Osteocyte (in vitro differentiated cells): ENCODE measurements at regions not wholly inside any gene's neighbourhood (a gene's known extent, or its start where the extent isn't known, plus 50 kb on each side); places are given as distances from the start of the nearest gene placed in this dataset.

Source experiments
- DNase-seq: peaks from one replicate; pipeline ENCODE4 v3.0.0; 2021; ENCODE audit warnings: mixed read lengths; ENCODE audit not compliant: unreplicated experiment; ENCODE audit errors: extremely low spot score
- H3K27ac Mint-ChIP-seq: one replicate; pipeline ENCODE4 v1.8.0; 2021; ENCODE audit warnings: mild to moderate bottlenecking, mixed read lengths; ENCODE audit not compliant: unreplicated experiment
- H3K27me3 Mint-ChIP-seq: one replicate; pipeline ENCODE4 v1.8.0; 2021; ENCODE audit warnings: mixed read lengths; ENCODE audit not compliant: unreplicated experiment
- H3K36me3 Mint-ChIP-seq: one replicate; pipeline ENCODE4 v1.8.0; 2021; ENCODE audit warnings: mixed read lengths; ENCODE audit not compliant: unreplicated experiment
- H3K4me1 Mint-ChIP-seq: one replicate; pipeline ENCODE4 v1.8.0; 2021; ENCODE audit warnings: mixed read lengths; ENCODE audit not compliant: unreplicated experiment
- H3K4me3 Mint-ChIP-seq: one replicate; pipeline ENCODE4 v1.8.0; 2021; ENCODE audit warnings: mild to moderate bottlenecking, moderate library complexity, mixed read lengths; ENCODE audit not compliant: unreplicated experiment
- H3K9me3 Mint-ChIP-seq: one replicate; pipeline ENCODE4 v1.8.0; 2021; ENCODE audit warnings: mixed read lengths; ENCODE audit not compliant: unreplicated experiment
- TF ChIP-seq, protein P1 (sequence below): fragments of 200-600 bp; sonication (generic); IDR thresholded peaks from 2 replicates; pipeline ENCODE4 v1.5.0; 2021; ENCODE audit warnings: antibody characterized with exemption, mild to moderate bottlenecking, moderate library complexity

DNA sequence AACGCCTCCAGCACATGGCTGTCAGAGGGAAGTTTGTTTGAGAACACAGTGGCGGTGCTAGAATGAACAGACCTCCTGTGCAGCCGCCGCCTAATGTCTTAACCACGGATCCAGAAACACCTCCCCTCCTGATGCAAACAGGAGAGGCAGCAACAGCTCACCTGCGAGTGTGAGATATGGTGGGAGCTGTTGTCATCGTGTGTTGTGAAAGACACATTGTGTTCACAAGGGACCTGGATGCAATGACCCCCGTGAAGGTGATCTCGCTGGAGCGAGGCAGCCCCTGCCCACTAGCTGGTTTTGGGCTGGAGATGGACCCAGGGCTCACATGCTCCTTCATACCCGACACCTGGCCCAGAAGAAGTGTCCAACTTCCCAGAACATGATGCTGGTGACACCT lies 315.3 kb upstream of the C1orf174 start:
- no peak overlapping the region for H3K4me3 Mint-ChIP-seq
- no peaks in the 10 kb centered on the region for H3K27me3 Mint-ChIP-seq
- peaks cover 12% of the 10 kb centered on the region for H3K9me3 Mint-ChIP-seq
- peak; percentile 77 for DNase-seq
- H3K27ac Mint-ChIP-seq: no peak overlapping the region
- no peaks in the 10 kb centered on the region for H3K36me3 Mint-ChIP-seq
- TF ChIP-seq, protein P1, sequence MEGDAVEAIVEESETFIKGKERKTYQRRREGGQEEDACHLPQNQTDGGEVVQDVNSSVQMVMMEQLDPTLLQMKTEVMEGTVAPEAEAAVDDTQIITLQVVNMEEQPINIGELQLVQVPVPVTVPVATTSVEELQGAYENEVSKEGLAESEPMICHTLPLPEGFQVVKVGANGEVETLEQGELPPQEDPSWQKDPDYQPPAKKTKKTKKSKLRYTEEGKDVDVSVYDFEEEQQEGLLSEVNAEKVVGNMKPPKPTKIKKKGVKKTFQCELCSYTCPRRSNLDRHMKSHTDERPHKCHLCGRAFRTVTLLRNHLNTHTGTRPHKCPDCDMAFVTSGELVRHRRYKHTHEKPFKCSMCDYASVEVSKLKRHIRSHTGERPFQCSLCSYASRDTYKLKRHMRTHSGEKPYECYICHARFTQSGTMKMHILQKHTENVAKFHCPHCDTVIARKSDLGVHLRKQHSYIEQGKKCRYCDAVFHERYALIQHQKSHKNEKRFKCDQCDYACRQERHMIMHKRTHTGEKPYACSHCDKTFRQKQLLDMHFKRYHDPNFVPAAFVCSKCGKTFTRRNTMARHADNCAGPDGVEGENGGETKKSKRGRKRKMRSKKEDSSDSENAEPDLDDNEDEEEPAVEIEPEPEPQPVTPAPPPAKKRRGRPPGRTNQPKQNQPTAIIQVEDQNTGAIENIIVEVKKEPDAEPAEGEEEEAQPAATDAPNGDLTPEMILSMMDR: no peak
- H3K4me1 Mint-ChIP-seq: no peaks in the 10 kb centered on the region

DNA sequence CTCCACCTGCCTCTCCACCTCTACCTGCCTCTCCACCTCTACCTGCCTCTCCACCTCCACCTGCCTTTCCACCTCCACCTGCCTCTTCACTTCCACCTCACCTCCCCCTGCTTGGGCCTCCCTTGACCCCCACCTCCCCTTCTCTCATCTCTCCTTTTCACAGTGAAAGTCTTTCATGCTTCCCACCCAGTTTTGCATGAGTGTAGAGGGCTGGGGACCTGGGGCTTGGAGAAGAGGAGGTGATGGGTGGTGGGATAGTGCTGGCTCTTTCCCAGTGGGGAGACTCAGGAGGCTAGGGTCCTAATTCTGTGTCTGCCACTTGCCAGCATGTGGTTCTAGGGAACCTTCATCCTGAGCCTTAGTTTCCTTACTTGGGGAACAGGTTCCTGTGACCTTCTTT lies 316.2 kb upstream of the C1orf174 start:
- no peaks in the 10 kb centered on the region for H3K4me1 Mint-ChIP-seq
- peak; percentile 48 for DNase-seq
- no peak overlapping the region for H3K4me3 Mint-ChIP-seq
- no peak overlapping the region for H3K27ac Mint-ChIP-seq
- TF ChIP-seq, protein P1: no peak
- no peaks in the 10 kb centered on the region for H3K36me3 Mint-ChIP-seq
- H3K9me3 Mint-ChIP-seq: peaks cover 12% of the 10 kb centered on the region
- H3K27me3 Mint-ChIP-seq: no peaks in the 10 kb centered on the region

DNA sequence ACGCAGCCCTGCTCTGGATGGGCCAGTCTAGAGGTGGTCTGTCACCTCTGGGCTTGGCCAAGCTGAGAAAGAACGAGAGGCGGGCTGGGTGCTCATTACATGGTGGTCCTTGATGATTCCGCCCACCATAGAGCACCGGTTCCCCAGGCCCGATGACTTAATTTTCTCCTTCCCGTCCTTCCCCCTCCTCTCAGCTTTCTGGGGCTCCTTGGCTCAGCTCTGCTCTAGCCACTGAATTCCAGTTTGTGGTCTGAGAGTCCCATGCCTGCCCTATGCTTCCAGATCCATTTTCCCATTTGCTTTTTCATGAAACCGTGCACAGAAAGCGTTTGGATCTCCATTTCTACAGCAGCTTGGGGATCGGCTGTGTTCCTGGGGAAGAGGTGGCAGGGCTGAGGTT lies 318.5 kb upstream of the C1orf174 start:
- no peaks in the 10 kb centered on the region for H3K36me3 Mint-ChIP-seq
- no peak overlapping the region for H3K27ac Mint-ChIP-seq
- H3K9me3 Mint-ChIP-seq: peaks cover 14% of the 10 kb centered on the region

GRCh38 chr1:4219111-4219510 lies 319.0 kb upstream of the C1orf174 start:
- TF ChIP-seq, protein P1: no peak
- Mint-ChIP-seq H3K27ac (no peak overlapping the region), H3K9me3 (peaks cover 14% of the 10 kb centered on the region), H3K4me1 (no peaks in the 10 kb centered on the region), H3K4me3 (no peak overlapping the region), H3K36me3 (no peaks in the 10 kb centered on the region), H3K27me3 (no peaks in the 10 kb centered on the region)
- peak; percentile 75 for DNase-seq

More for the DNA sequence above, 318.5 kb upstream of the C1orf174 start:
- H3K4me1 Mint-ChIP-seq: no peaks in the 10 kb centered on the region
- no peaks in the 10 kb centered on the region for H3K27me3 Mint-ChIP-seq
- TF ChIP-seq, protein P1: no peak
- DNase-seq: peak; percentile 63
- H3K4me3 Mint-ChIP-seq: no peak overlapping the region

DNA sequence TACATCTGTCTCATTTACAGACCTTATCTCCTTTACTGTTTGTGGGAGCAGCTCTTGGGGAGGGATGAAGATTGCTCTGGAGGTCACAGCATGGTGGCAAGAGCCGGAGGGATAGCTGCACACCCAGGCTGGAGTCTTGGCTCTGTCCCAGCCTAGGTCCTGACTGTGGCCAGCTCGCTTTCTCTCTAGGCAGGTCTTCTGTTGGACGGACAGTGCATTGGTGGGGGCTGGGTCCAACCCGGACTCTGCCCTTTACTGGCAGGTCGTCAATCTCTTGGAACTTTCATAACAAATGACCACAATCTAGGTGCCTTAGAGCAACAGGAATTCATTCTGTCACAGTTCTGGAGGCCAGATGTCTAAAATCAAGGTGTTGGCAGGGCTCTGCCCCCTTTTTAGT lies 319.8 kb upstream of the C1orf174 start:
- peaks cover 14% of the 10 kb centered on the region for H3K9me3 Mint-ChIP-seq
- TF ChIP-seq, protein P1: no peak
- no peak overlapping the region for H3K4me3 Mint-ChIP-seq
- no peaks in the 10 kb centered on the region for H3K4me1 Mint-ChIP-seq
- peak; percentile 63 for DNase-seq
- H3K27ac Mint-ChIP-seq: no peak overlapping the region
- no peaks in the 10 kb centered on the region for H3K36me3 Mint-ChIP-seq
- no peaks in the 10 kb centered on the region for H3K27me3 Mint-ChIP-seq
